Muscle layer of duodenum (tissue), 2 donors: ENCODE measurements at regions not wholly inside any gene's neighbourhood (a gene's known extent, or its start where the extent isn't known, plus 50 kb on each side); places are given as distances from the start of the nearest gene placed in this dataset.

ENCODE experiments used
- H3K27ac ChIP-seq: one replicate; pipeline ENCODE4 v1.7.0; 2013; ENCODE audit warnings: mild to moderate bottlenecking, low read length
- H3K27me3 ChIP-seq: one replicate; pipeline ENCODE4 v1.7.0; 2013; ENCODE audit warnings: low read depth, mild to moderate bottlenecking, control low read depth, low read length
- H3K36me3 ChIP-seq, 2 donors: one replicate each; pipeline ENCODE4 v1.7.0; 2013; ENCODE audit warnings: low read length in 2 of 2, control low read depth in 1 of 2, mild to moderate bottlenecking in 1 of 2; ENCODE audit not compliant: insufficient read depth in 2 of 2, control insufficient read depth in 1 of 2
- H3K4me1 ChIP-seq, 2 donors: one replicate each; pipeline ENCODE4 v1.7.0; 2013; ENCODE audit warnings: low read length in 2 of 2, mild to moderate bottlenecking in 2 of 2, control low read depth in 1 of 2, moderate library complexity in 1 of 2; ENCODE audit not compliant: insufficient read depth in 2 of 2, control insufficient read depth in 1 of 2
- H3K4me3 ChIP-seq, 2 donors: one replicate each; pipeline ENCODE4 v1.7.0; 2013; ENCODE audit warnings: low read length in 2 of 2, low read depth in 1 of 2, mild to moderate bottlenecking in 1 of 2
- H3K9me3 ChIP-seq, 2 donors: one replicate each; pipeline ENCODE4 v1.7.0; 2013; ENCODE audit warnings: low read length in 2 of 2, control low read depth in 1 of 2, mild to moderate bottlenecking in 1 of 2; ENCODE audit not compliant: control insufficient read depth in 1 of 2
- donor health status: healthy.

DNA sequence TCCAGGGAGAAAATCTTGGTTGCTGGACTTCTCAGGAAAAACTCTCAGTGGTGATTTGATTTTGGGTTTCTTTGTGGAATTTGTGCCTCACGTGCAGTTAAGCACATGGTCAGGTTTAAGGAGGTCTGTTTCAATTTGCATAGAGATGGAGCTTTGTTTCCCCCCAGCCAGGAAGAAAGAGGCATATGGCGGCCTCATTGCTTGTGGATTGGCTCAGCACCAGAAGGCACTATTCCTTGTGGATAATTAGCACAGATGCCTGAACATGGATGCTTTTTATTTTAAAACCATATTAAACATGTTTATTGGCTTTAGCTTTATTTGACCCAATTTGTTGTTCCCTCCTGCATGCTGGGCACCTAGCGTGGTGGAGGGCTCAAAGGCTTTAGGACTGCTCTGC, 125.1 kb upstream of the RGMA start:
- no peaks in the 10 kb centered on the region for H3K36me3 ChIP-seq
- H3K4me3 ChIP-seq, result no peak overlapping the region
- no peak overlapping the region for H3K27ac ChIP-seq
- no peaks in the 10 kb centered on the region for H3K9me3 ChIP-seq
- H3K27me3 ChIP-seq, result no peaks in the 10 kb centered on the region
- H3K4me1 ChIP-seq, result no peaks in the 10 kb centered on the region

DNA sequence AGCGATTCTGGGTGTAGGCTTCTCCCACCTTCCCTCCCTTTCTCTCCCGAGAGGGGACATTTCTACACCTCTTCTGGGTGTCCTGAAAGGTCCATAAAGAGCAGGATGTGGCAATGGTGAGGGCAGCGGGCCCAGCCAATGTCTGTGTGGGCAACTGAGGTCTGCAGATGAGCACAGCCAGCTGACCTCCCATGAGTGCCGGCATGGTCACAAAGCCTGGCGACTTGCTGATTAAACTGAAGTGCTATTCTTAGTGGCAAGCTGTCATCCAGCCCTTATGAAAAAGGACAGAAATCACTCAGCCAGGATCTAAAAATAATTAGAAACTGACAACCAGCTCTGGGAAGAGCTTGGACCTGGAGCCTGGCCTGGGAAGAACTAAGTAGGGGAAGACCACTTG, 124.3 kb upstream of the RGMA start:
- no peak overlapping the region for H3K27ac ChIP-seq
- no peaks in the 10 kb centered on the region for H3K4me1 ChIP-seq
- no peaks in the 10 kb centered on the region for H3K27me3 ChIP-seq
- H3K36me3 ChIP-seq, result no peaks in the 10 kb centered on the region
- no peaks in the 10 kb centered on the region for H3K9me3 ChIP-seq
- no peak overlapping the region for H3K4me3 ChIP-seq

DNA sequence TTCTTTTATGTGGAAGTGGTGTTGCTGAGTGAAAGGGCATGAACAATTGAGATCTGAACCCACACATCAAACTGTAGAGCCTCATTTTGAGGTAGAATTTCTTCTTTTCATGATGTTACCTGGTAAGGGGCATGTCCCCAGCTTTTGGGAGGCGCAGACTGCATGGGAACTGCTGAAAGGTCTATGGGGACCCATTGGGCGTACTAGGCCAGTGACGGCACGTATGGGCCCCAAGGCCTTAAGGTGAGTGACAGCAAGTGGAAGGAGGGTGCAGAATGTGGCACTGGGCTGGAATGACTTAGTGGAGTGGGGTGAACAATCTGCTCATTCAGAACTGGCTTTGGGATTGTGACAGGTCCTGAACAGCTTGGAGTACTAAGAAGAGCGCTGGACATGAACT, 123.6 kb upstream of the RGMA start:
- no peaks in the 10 kb centered on the region for H3K27me3 ChIP-seq
- H3K36me3 ChIP-seq, result no peaks in the 10 kb centered on the region
- no peaks in the 10 kb centered on the region for H3K9me3 ChIP-seq
- H3K4me3 ChIP-seq, result no peak overlapping the region
- no peaks in the 10 kb centered on the region for H3K4me1 ChIP-seq
- H3K27ac ChIP-seq, result no peak overlapping the region

- Histone ChIP-seq H3K27me3 (no peaks in the 10 kb centered on the region), H3K9me3 (no peaks in the 10 kb centered on the region), H3K4me3 (no peak overlapping the region), H3K4me1 (no peaks in the 10 kb centered on the region), H3K27ac (no peak overlapping the region), H3K36me3 (no peaks in the 10 kb centered on the region)
Measured at GRCh38 chr15:93210995-93211394, 122.0 kb upstream of the RGMA start.

GRCh38 chr15:93209690-93210445, 120.9 kb upstream of the RGMA start:
- Histone ChIP-seq H3K4me3 (no peak overlapping the region), H3K27me3 (no peaks in the 10 kb centered on the region), H3K27ac (no peak overlapping the region), H3K36me3 (no peaks in the 10 kb centered on the region), H3K9me3 (no peaks in the 10 kb centered on the region), H3K4me1 (no peaks in the 10 kb centered on the region)

GRCh38 chr15:93206893-93207292, 117.9 kb upstream of the RGMA start:
- no peak overlapping the region for H3K27ac ChIP-seq
- H3K4me1 ChIP-seq, result no peaks in the 10 kb centered on the region
- H3K4me3 ChIP-seq, result no peak overlapping the region
- H3K9me3 ChIP-seq, result no peaks in the 10 kb centered on the region
- H3K27me3 ChIP-seq, result no peaks in the 10 kb centered on the region
- no peaks in the 10 kb centered on the region for H3K36me3 ChIP-seq

DNA sequence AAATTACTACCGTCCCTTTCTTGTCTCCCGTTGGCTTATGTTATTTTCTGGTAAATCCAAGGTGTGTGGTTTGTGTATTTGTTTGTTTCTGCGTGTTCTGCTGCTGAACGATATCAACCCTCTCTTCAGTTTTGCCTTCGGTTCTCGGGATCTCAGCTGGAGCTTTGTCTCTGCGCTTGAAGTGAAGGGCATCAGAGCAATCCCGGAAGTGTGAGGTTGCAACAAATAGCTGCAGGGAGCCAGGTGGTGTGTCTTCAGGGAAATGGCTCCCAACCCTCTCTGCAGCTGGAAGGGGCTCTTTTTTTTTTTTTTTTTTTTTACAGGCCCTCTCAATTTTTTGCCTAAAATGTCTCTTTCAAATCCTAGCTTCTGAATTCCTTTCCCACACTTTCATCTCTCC, 116.4 kb upstream of the RGMA start:
- Histone ChIP-seq H3K27ac (no peak overlapping the region), H3K9me3 (no peaks in the 10 kb centered on the region), H3K4me1 (no peaks in the 10 kb centered on the region), H3K4me3 (no peak overlapping the region), H3K27me3 (no peaks in the 10 kb centered on the region), H3K36me3 (no peaks in the 10 kb centered on the region)

DNA sequence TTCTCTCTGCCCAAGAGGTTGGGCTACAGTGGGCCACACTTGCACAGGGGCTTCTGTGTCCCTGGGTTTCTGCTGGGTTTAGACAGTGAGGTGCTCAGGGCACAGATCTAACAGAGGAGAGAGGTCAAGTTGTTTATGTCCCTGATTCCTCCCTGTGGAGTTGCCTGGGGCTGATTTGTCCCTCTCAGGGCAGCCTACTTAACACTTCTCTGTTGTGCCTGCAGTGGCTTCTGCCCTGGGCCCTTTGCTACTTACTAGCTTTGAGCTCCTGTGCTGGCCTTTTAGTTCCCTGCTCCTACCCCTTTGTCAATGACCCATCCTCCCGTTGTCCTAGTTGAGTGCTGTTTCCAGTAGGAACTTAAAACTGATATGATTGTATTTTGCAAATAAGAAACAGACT, 114.0 kb upstream of the RGMA start:
- Histone ChIP-seq H3K4me1 (peaks cover 0 to 3% of the 10 kb centered on the region in 2 donors), H3K4me3 (no peak overlapping the region), H3K9me3 (peaks cover 0 to 3% of the 10 kb centered on the region in 2 donors), H3K27ac (no peak overlapping the region), H3K27me3 (no peaks in the 10 kb centered on the region), H3K36me3 (no peaks in the 10 kb centered on the region)

DNA sequence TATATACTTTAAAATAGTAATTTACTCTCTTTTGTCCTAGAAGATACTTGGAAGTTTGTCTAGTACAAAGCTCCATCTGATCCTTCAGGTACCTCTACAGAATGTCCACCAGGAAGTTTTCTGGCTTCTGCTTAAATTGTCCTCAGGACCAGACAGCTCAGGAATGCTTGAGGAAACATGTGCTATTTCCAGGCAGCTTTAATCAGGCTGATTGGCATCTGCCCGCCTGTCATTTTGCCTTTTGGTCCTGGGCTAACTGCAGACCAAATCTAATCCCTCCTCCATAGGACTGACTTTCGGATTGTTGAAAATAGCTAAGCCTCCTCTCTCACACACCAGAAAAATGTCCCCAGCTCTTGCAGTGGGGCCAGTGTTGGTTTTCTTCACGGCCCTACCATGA, 113.4 kb upstream of the RGMA start:
- Histone ChIP-seq H3K27me3 (no peaks in the 10 kb centered on the region), H3K4me1 (peaks cover 0 to 3% of the 10 kb centered on the region in 2 donors), H3K4me3 (no peak overlapping the region), H3K36me3 (no peaks in the 10 kb centered on the region), H3K27ac (no peak overlapping the region), H3K9me3 (peaks cover 0 to 3% of the 10 kb centered on the region in 2 donors)

DNA sequence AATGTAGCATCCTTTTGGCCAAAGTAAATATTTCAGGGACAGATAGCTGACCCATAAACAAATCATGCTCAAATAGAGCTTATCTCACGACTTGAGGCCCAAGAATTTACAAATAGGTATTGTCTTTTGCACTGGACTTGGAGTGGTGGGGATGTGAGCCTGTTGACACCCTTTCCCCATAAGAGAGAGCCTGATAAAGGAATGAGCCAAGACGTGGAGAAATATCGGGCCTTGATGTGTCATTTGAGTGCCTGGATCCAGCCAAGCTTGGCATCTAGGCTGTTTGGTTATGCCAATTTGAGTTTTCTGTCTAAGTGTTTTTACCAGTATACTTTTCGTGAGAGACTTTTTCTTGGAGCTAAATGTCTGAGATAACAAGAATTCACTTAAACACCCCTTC, 112.9 kb upstream of the RGMA start:
- H3K27me3 ChIP-seq, result no peaks in the 10 kb centered on the region
- peaks cover 0 to 3% of the 10 kb centered on the region in 2 donors for H3K9me3 ChIP-seq
- H3K27ac ChIP-seq, result no peak overlapping the region
- H3K36me3 ChIP-seq, result no peaks in the 10 kb centered on the region
- H3K4me3 ChIP-seq, result no peak overlapping the region
- peaks cover 0 to 3% of the 10 kb centered on the region in 2 donors for H3K4me1 ChIP-seq

- peaks cover 0 to 3% of the 10 kb centered on the region in 2 donors for H3K4me1 ChIP-seq
- H3K36me3 ChIP-seq, result no peaks in the 10 kb centered on the region
- no peak overlapping the region for H3K27ac ChIP-seq
- no peak overlapping the region for H3K4me3 ChIP-seq
- peaks cover 0 to 10% of the 10 kb centered on the region in 2 donors for H3K9me3 ChIP-seq
- H3K27me3 ChIP-seq, result no peaks in the 10 kb centered on the region
Measured at GRCh38 chr15:93200837-93201226, 111.8 kb upstream of the RGMA start.
